Right lobe of liver (tissue), 4 donors: ENCODE measurements at regions not wholly inside any gene's neighbourhood (a gene's known extent, or its start where the extent isn't known, plus 50 kb on each side); places are given as distances from the start of the nearest gene placed in this dataset.

Experiments used
- POLR2A ChIP-seq: fragments of 450-650 bp; IDR thresholded peaks from one replicate; pipeline ENCODE4 v1.6.1; 2017; ENCODE audit warnings: antibody characterized with exemption, mild to moderate bottlenecking
- TF ChIP-seq, protein P1 (sequence below), 4 donors: fragments of 200-600 bp in 3 of 4; fragments of 450-650 bp in 1 of 4; IDR thresholded peaks; one replicate each; pipeline versions ENCODE4 v1.5.1 to v1.8.0; 2016 to 2022; ENCODE audit warnings: antibody characterized with exemption in 4 of 4, mild to moderate bottlenecking in 2 of 4
- donor health status: DM: no; HTN: no; CAD: no.
- donor health status: DM: no; HTN: no; CAD: no.
- donor health status: DM: no; HTN: yes; CAD: no.

GRCh38 chr3:82816086-82816485 is 1054.6 kb upstream of the GBE1 start:
- no peak for TF ChIP-seq POLR2A
- TF ChIP-seq, protein P1, sequence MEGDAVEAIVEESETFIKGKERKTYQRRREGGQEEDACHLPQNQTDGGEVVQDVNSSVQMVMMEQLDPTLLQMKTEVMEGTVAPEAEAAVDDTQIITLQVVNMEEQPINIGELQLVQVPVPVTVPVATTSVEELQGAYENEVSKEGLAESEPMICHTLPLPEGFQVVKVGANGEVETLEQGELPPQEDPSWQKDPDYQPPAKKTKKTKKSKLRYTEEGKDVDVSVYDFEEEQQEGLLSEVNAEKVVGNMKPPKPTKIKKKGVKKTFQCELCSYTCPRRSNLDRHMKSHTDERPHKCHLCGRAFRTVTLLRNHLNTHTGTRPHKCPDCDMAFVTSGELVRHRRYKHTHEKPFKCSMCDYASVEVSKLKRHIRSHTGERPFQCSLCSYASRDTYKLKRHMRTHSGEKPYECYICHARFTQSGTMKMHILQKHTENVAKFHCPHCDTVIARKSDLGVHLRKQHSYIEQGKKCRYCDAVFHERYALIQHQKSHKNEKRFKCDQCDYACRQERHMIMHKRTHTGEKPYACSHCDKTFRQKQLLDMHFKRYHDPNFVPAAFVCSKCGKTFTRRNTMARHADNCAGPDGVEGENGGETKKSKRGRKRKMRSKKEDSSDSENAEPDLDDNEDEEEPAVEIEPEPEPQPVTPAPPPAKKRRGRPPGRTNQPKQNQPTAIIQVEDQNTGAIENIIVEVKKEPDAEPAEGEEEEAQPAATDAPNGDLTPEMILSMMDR (IDR thresholded peaks at IDR 0.05): no peak
